Esophagus muscularis mucosa (tissue), 3 donors: ENCODE measurements at regions not wholly inside any gene's neighbourhood (a gene's known extent, or its start where the extent isn't known, plus 50 kb on each side); places are given as distances from the start of the nearest gene placed in this dataset.

Source experiments
- POLR2A ChIP-seq: fragments of 450-650 bp; IDR thresholded peaks from one replicate; pipeline ENCODE4 v1.6.1; 2017; ENCODE audit warnings: antibody characterized with exemption, moderate library complexity, mild to moderate bottlenecking, low read depth
- POLR2AphosphoS5 ChIP-seq, 2 donors: sonication (generic); formaldehyde crosslinking; IDR thresholded peaks; one replicate each; pipeline ENCODE4 v1.6.1; 2017; ENCODE audit warnings: antibody characterized with exemption in 2 of 2
- TF ChIP-seq, protein P1 (sequence below), 3 experiments: fragments of 200-600 bp in 2 of 3; fragments of 450-650 bp in 1 of 3; sonication (generic) in 2 of 3; IDR thresholded peaks; one replicate each; pipeline ENCODE4 v1.5.1; 2017 to 2019; ENCODE audit warnings: antibody characterized with exemption in 3 of 3, mild to moderate bottlenecking in 2 of 3, moderate library complexity in 1 of 3

DNA sequence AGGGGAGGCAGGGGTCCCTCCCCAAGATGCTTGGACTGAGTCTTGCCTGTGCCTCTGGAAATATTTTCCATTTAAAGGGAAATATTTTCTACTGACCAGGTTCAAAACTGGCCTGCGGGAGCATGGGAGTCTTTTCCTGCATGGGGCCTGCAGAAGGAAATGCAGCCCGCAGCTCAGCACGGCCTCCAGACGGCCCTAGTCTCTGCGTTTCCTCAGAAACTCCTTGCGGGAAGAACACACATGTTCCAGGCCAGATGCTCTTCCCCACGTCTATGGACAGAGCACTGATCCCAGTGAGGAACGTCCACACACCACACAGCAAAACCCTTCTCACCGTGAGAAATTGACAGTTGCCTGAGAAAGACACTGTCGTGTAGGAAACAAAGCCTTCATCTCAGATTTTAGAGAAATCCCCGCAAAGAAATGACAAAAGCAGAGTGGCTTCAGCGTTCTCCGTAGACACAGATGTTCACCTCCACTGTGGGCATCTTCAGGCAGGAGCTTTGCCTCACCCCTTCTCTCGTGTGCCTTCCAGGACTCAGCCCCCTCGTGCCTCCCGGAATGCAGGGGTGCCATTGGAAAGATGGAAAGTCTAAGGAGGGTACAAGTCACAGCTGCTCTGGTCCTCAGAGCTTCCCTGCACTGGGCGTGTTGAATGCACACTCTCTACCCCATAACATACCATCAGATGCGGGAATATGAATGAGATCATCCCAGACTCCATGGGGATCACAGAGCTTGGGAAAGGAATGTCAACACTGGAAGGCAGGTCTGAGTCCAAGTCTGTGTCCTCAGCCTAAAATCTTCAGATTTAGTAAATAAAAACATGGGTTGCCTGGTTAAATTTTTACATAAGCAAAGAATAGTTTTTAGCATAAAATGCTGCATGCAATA lies 438.7 kb upstream of the SALL3 start:
- TF ChIP-seq, protein P1, sequence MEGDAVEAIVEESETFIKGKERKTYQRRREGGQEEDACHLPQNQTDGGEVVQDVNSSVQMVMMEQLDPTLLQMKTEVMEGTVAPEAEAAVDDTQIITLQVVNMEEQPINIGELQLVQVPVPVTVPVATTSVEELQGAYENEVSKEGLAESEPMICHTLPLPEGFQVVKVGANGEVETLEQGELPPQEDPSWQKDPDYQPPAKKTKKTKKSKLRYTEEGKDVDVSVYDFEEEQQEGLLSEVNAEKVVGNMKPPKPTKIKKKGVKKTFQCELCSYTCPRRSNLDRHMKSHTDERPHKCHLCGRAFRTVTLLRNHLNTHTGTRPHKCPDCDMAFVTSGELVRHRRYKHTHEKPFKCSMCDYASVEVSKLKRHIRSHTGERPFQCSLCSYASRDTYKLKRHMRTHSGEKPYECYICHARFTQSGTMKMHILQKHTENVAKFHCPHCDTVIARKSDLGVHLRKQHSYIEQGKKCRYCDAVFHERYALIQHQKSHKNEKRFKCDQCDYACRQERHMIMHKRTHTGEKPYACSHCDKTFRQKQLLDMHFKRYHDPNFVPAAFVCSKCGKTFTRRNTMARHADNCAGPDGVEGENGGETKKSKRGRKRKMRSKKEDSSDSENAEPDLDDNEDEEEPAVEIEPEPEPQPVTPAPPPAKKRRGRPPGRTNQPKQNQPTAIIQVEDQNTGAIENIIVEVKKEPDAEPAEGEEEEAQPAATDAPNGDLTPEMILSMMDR (IDR thresholded peaks at IDR 0.05), result no peak
- no peak for TF ChIP-seq POLR2AphosphoS5 (IDR thresholded peaks at IDR 0.05)
- no peak for TF ChIP-seq POLR2A
